Stimulated activated CD8-positive, alpha-beta memory T cell treated with anti-CD3 and anti-CD28 coated beads, Interleukin-15, amount 100 ng/mL, for 48 hours (primary cell): ENCODE measurements at regions not wholly inside any gene's neighbourhood (a gene's known extent, or its start where the extent isn't known, plus 50 kb on each side); places are given as distances from the start of the nearest gene placed in this dataset.
"Not testable (repeated sequence)": the region's sequence is repeated elsewhere in the genome, so short reads cannot be mapped to it uniquely, and the experiment has no call there.

ENCODE experiments used
- DNase-seq, 2 donors: peaks; one replicate each; pipeline ENCODE4 v3.0.0-alpha.2; 2020; ENCODE audit warnings: low read depth in 2 of 2

GRCh38 chr4:17012451-17012850 lies 114.0 kb upstream of the LDB2 start:
- DNase-seq = no peak

DNA sequence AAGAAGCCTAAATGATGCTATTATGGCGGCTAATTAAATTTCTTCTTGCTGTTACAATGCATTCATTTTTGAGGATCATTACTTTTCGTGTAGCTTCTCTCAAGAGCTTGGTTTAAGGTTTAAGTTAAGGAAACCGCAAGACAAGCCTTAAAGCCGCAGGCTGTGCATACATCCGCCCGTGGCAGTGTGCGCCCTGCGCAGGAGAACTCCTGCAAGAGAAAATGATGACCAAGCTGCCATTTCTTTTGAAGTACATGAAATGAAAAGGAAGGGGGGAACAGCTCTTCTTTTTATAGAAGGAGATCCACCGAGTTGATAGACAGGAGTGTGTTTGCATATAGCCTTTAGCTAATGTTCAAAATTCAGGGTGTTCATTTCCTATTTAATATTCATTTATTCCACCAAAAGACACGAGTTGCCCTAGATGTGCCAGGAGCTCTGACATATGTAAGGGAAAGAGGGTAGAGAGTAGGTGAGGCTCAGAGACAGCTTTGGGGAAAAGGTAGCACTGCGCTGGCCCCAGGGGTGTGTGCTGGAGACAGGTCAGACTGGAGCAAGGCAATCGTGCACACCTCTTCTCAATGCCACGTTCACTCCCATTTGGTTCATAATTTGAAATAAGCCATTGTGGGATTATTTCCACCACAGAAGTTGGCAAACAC lies 112.1 kb upstream of the LDB2 start:
- no peak for DNase-seq

DNA sequence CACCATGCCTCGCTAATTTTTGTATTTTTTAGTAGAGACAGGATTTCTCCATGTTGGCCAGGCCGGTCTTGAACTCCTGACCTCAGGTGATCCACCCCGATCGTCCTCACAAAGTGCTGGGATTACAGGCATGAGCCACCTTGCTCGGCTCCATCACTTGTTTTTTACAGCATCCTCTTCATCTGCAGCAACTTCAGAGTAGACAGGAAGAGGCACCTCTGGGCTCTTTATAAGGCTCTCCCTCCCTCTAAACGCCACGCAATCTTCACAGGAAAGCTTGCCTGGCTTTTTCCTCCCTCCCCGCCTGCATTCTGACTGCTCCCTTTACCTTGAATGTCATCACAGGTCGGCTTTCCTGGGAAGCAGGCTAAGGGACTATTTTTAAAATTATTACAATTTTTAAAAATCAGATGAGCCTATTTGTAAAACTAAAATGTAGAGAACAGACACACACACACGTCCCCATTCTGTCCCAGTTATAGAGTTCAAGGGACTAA lies 111.5 kb upstream of the LDB2 start:
- DNase-seq = no peak

- no peak for DNase-seq
Observed at GRCh38 chr4:17008834-17009345, 110.4 kb upstream of the LDB2 start.

DNA sequence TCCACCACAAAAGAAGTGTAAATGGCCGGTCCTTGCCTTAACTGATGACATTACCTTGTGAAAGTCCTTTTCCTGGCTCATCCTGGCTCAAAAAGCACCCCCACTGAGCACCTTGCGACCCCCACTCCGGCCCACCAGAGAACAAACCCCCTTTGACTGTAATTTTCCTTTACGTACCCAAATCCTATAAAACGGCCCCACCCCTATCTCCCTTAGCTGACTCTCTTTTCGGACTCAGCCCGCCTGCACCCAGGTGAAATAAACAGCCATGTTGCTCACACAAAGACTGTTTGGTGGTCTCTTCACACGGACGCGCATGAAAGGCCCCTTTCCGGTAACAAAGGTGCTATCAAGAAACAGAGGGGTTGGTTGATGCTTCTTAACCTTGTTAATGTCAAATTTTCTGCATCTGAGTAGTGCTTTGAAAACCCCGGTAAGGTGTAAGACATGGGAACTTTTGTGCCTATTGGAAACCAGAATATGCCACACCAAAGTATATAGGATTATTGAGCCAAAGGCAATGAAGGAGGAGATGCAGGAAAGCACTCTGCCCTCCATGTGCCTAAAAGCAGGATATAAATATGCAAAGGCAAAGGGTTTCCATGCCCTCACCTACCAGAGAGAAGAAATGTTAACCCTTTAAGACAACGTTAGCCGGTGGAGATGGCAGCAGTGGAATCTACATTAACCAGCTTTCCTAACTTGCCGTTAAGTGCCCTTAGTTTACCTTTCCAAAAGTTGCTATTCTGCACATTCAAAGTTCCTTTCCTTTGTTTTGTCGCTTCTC lies 105.4 kb upstream of the LDB2 start:
- DNase-seq = not testable (repeated sequence)

- DNase-seq = no peak
Observed at GRCh38 chr4:16995451-16995850, 97.0 kb upstream of the LDB2 start.

- DNase-seq = no peak
Observed at GRCh38 chr4:16993956-16994840, 95.8 kb upstream of the LDB2 start.

- no peak for DNase-seq
Observed at GRCh38 chr4:16992566-16993225, 94.3 kb upstream of the LDB2 start.

DNA sequence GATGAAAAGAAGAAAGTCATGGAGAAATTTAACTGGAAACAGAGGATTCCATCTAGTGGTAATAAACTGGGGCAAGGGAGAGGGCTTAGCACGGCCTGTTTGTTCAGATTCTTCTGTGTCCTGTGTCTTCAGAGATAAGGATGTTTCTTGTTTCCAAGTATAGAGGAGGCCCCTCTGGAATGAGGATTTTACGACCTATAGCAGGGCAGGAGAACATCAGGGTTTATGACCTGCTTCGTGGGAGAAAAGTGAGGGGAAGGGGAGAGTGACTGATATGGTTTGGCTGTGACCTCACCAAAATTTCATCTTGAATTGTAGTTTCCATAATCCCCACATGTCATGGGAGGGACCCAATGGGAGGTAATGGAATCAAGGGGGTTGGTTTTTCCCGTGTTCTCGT lies 93.0 kb upstream of the LDB2 start:
- no peak for DNase-seq

DNA sequence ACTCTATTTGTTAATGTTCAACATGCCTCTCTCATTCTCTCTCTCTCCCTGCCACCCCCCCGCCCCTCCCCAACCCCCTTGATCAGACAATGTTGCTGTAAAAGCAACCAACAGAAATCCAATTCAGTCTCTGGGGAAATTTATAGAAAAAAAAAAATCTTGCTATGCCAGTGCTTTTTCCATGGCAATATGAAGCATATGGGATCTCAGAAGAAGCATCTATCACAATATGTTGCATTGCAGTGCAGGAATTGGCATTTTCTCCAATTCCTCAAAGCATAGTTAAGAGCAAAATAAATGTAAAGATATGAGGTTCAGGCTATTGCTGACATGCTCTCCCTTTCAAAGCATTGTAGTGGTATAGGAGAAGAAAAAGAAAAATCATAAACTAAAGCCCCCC lies 90.9 kb upstream of the LDB2 start:
- DNase-seq = no peak

DNA sequence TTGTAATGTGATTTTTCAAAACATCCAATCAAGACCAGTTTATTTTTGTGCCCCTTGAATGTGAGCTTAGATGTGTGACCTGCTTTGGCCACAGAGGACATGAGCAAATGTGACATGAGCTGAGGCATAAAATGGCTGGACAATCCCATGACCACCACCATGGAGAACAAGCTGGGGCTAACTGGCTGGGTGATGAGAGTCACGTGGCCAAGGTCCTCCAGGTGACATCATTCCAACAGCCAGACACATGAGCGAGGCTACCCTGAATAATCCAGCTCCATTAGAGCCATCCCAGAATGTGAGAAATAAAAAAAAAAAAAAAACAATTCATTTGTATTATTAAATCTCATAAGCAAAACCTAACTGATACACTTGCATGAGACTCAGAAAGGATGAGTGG lies 90.4 kb upstream of the LDB2 start:
- DNase-seq = no peak

DNA sequence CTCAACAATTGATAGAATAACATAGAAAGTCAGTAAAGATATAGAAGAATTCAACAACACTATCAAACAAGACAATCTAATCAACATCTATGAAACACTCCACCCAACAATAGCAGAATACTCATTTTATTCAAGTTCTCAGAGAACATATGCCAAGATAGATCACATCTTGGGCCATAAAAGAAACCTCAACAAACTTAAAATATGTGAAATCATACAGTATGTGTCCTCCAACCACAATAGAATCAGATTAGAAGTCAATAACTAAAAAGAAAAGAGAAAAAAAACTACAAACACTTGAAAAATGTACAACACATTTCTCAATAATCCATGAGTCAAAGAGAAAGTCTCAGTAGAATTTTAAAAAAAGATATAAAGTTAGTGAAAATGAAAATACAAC lies 78.6 kb upstream of the LDB2 start:
- no peak for DNase-seq

- no peak for DNase-seq
Observed at GRCh38 chr4:16969696-16970135, 71.3 kb upstream of the LDB2 start.

DNA sequence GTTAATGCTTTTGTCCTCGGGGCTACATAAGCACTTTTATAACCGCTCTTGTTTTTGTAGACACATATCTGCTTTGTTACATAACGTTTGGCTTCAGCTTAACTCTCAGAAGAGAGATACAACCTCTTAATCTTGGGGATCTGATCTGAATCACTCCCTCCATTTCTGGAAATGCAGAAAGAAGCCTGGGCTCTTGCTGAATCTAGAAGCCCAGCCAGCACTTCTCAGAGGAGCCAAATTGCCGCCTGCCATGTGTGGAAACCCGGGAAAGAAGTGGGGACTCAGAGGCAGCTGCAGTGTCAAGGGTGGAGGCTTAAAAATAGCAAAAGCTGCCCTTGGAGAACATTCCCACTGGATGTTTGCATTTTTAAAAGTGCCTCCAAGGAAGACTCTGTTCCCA lies 69.3 kb upstream of the LDB2 start:
- DNase-seq = no peak

GRCh38 chr4:16959305-16959704 lies 60.9 kb upstream of the LDB2 start:
- no peak for DNase-seq

DNA sequence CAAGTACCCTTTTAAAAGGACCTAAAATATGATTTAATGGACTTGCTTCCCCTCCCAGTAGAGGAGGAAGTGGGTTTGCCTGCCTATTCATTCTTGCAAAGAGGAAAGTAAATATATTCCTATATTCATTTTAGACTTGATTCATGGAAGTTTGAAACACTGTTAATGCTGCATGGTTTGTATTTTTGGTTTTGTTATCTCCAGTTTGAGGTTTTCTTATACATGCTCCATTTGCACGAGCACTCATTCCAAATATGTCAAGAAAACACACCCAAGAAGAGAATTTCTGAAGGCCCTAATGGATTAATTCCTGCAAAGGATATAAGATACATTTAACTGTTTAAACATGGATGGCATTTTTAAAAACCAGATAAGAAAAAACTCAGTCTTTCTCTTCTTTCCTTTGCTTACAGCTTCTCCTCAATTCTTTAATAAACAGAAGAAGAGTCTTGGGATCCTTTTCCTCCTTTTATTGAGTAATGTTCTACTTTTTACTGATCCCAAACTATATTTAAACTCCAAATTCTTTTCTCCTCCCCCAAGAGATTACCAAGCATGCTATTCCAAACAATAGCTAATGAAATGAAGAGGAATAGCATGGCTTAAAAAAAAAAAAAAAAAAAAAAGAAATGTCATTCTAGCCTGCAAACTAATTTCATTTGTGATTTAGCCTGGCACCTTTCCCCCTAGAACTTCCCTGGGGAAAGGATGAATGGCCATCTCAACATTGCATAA lies 54.6 kb upstream of the LDB2 start:
- DNase-seq = no peak

- DNase-seq = no peak
Observed at GRCh38 chr4:16952462-16952871, 54.0 kb upstream of the LDB2 start.
